M059J (cell line): ENCODE measurements at regions not wholly inside any gene's neighbourhood (a gene's known extent, or its start where the extent isn't known, plus 50 kb on each side); places are given as distances from the start of the nearest gene placed in this dataset.

Experiments
- DNase-seq: peaks from one replicate; pipeline ENCODE4 v3.0.0-alpha.2; 2012; ENCODE audit warnings: low read depth

DNA sequence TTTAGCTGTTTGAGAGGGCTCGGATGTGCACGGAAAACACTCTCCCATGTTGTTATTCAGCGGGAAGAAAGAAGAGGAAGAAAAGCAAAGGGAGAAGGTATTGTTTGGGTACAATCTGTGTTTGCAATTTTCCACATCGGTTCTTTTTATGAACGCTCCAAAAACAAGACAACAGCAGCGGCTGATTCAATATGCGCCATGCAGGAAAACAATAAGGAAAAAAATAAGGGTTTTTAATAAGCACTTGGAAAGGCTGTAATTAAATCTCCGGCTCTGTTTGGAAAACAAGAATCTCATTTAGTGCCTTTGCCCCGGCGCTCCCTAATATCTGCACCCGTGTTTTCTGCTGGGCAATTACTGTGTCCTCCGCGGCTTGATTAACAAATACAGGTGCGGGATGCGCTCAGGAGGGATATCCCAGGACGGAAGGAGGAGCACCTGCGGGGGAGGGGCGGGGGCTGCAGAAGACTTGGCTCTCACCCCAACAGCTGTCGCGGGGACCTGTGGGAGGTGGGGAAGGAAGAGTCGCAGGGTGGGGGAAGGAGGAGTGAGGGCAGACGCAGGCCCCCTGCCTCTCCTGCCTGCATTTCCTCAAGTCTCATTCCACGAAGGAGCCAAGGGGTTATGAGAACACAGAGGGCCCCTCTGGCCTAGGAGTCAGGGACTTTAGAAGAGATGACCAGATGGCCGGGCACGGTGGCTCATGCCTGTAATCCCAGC lies 181.5 kb upstream of the PODXL start:
- DNase-seq, result no peak

DNA sequence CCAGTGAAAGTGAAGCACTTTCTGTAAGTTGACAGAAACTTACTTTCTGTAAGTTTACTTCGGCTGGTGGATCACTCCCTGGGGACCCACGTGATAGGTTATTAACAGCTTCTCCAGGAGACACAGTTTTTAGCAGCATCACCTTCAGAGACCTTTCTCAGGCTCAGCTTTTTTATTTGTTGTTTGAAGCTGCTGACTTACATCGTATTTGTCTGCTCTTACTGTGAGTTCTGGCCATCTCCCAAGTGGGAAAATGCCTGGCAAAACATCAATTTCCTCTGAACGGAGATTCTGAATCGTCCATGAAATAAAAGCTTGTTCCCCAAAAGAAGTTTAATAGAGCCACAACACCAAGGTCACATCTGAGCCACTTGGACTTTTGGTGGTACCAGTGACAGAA lies 178.7 kb upstream of the PODXL start:
- DNase-seq, result no peak

DNA sequence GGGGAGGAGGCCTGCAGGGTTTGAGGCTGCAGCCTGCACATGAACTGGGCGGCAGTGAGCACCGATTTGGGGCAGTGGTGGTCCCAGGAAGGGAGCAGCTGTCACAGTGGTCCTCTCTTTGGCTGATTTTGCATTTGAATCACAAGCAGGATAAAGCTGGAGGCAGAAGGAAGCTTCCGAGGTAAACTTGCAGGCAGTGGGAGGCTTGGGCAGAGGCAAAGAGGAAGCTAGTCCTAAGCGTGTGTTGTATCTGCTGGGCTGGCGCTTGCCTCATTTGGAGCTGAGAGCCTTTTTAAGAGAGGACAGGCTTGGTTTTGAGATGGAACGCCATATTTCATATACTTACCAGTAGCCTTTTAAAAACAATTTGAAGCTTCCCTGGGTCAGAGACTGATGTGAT lies 177.2 kb upstream of the PODXL start:
- no peak for DNase-seq

DNA sequence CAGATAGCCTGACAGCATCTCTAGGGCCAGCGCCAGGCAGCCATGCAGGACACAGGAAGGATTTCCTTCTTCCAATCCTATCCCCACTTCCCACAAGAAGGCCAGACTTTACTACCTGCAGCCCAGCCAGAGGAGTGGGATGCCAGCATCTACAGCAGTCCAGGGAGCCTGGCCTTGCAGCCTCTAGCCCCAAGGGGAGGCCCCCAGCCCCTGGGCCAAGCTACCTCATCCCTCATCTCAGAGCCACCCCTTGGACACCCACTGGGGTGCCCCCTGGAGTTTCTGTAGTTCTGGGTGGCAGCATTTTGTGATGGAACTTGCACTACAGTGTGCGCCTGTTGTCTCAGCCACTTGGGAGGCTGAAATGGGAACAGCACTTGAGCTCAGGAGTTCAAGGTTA lies 170.8 kb upstream of the PODXL start:
- DNase-seq, result no peak

DNA sequence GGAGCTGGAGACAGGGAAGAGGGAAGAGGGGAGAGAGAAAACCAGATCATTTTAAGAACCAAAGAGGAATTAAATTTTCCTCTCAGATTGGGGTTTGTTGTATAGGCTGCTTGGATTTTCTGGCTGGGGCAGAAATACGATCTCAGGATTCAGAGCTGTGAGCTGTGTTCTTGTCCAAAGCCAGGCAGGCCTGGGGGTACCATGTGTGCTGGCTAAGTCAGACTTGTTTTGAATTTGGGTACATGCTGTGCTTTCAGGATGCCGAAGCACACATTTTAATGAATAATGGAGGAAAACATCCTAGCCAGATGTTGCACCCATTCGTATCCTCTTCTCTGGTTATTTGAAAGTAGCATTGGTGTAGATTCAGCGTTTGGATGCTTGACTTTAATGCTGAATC lies 170.3 kb upstream of the PODXL start:
- DNase-seq, result no peak

DNA sequence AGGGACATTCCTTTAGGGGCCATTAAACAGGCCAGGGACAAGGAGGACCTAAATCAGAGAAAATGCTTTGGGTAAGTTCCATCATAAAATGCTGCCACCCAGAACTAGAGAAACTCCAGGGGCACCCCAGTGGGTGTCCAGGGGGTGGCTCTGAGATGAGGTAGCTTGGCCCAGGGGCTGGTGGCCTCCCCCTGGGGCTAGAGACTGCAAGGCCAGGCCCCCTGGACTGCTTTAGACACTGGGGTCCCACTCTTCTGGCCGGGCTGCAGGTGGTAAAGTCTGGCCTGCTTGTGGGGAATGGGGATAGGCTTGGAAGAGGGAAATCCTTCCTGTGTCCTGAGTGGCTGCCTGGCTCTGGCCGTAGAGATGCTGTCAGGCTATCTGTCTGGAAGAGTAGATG lies 169.6 kb upstream of the PODXL start:
- no peak for DNase-seq

DNA sequence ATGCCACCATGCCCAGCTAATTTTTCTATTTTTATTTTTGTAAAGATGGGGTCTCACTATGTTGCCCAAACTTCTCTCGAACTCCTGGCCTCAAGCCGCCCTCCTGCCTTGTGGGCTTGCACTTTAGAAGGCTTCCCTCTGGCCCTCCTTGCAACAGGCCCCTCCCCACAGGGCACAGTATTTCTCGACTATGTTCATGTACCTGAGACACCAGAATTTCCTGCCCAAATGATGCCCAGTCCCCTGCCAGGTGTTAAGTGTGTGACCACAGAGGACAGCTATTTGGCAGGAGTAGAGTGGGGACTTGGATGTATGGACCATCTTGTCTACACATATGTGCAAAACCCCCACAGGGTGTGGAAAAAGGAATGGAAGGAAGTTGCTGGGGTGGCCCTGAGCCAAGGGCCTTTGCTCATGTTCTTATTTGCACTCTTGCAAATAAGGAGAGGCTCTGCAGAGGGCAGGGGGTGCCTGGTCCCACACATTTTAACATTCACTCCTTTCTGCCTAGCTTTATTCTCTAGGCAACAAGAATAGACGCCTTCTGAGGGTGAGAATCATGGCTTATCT lies 168.4 kb upstream of the PODXL start:
- no peak for DNase-seq

DNA sequence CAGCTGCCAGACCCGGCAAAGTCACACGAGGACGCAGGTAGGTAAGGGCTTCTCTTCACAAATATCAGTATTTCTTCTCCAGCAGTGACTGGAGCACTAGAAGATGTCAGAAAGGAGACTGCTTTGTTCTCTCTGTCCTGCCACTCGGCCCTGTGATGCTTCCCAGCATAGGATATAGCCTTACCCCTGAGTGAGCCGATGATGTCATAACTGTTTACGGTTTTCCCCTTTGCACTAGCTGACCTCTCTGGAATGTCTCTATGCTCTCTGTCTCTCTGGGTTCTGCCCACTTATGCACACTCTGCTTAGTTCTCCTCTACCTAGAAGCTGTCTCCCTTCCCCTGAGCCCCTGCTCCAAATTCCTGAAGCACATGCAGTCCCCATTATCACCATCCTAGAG lies 167.5 kb upstream of the PODXL start:
- peak; percentile 32 for DNase-seq

DNA sequence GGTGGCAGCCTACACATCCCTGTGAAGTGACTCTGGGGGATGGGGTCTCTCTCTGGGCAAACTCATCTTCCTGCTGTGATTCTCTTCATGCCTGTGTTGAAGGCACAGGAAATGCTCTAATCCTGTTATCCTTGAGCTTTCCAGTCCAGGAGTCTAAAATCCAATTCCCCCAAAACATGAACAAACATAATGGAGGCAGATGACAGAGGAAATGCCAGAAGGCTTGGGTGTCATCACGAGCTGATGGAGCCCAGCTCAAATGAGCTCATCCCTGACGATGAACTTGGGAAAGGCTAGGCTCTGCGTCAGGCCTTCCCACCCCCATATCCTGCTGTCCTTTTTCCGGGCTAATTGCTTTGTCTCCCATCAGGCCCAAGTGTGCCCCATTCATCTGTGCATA lies 165.9 kb upstream of the PODXL start:
- peak; percentile 9 for DNase-seq

DNA sequence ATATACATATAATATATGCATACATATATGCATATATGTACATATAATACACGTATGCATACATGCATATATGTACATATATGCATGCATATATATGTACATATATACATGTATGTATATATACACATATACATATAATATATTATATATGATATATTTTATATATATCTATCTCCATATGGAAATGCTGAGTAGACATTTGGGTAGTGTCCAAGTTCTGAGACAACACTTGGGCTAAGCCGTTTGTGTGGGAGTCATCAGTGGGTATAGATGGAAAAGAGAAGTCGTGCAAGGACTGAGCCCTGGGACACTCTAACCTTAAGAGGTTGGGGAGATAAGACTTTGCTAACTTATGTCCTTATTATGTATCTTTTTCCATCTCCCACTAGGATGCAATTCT lies 165.2 kb upstream of the PODXL start:
- no peak for DNase-seq

DNA sequence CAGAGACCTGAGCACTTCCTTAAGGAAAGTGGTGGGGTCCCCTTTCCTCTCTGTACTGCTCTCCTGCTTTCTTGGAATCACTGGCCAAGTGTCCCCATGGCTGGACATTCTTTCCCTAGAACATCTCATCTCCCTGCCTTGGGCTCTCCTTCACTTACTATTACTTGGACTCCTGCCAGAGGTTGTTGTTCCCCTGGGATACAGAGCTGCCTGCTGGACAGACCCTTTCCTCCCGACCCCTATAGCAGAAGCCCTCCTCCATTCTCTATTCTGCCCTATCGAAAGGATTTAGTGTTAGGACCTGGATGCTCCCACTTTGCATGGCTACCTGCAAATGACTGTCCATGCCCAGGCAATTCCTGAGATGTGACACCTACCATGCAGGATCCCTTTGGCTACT lies 164.3 kb upstream of the PODXL start:
- DNase-seq, result no peak

DNA sequence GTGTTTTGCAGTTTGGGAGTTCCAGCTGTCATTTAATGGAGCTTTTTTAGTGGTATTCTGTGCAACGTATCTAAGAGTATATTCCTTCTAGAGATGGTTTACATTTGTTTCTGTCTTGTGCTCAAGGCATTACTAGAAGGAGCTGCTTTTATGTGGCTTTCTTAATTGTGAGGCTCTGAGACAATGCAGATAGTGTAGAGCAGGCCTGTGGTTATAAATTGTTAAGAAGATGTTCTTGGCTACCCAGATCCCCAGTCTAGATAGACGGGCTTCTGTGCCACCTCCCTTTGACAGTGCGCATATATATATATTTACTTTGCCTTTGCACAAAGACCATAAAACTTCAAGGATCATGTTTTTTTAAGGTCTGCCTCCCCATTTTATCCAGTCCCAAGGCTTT lies 160.8 kb upstream of the PODXL start:
- no peak for DNase-seq

DNA sequence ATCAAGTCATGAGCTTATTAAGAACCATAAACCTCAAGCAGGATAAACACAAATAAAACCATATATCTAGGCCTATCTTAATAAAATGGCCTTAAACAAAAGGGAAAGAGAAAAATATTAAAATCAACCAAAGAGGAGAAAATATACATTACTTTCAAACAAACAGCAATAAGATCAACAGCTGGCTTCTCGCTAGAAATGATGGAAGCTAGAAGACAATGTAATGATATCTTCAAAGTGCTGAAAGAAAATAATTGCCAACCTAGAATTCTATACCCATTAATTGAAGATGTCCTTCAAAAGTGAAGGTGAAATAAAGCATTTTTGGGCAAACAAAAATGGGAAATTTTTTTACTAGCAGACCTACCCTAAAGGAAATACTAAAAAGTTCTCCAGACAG lies 142.9 kb upstream of the PODXL start:
- DNase-seq, result no peak

DNA sequence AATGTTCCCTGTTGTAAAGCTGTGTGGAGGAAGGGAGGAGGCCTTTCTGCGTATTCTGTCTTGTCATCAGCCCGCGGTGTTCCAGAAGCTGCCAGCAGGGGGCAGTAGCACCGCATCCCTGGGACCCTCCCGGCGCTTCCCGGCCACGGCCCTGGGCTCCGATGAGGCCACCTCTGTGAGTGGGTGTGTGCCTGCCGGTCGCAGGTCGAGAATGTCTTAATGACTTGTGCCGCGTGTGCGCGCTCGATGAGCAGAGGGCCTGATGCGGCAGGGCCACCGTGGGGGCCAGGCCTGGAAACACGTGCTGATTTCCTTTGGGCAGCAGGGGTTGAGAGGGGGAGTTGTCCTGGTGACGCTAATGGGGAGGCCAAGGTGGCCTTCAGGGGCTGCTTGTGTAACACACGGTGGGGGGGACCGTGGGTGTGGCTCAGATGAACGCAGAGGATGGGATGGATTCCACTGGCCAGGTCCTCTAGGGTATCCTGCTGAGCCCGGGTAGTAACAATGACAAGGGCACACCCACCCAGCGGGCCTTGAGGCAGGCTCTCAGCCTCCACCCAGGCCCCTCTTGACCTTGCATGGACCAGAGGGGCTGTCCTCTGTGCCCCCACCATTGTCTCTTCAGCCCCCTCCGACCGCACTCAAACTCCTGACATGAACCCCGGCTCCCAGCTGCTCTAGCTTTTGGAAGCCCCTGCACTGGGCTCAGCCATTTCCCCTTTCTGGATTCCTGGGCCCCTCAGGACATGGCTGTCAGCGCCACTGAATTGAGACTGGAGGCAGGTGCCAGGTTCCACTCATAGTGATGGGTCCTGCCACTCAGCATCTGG lies 135.9 kb upstream of the PODXL start:
- DNase-seq, result peak; percentile 34

DNA sequence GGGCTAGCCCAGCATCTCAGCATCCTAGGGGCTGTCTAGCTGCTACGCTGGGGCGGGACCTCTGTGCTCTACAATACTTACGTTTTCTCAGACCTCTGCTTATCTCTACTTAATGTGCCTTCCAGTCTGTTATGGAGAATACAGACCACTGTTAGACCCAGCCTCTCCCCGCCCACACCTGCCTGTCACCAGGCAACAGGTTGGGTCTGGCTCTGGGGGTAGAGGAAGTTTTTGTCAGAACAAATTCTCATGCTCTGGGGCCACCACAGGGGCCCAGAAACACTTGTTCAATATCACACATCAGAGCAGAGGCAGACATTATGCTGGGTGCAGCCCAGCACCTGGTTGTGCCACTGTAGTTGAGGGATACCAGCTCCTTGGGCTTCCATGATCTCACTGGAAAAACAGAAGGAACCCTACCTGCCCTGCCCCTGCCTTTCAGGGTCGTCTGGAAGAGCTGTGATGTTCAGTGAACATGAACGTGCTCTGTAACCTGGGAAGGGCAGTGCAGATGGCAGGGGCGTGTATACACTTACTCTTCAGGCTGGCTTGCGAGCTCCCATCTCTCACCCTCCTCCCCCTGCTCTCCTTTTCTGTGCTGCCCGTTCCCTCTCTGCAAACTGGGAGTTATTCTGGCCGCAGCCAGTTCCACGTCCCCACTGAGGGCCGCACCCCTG lies 135.2 kb upstream of the PODXL start:
- no peak for DNase-seq

DNA sequence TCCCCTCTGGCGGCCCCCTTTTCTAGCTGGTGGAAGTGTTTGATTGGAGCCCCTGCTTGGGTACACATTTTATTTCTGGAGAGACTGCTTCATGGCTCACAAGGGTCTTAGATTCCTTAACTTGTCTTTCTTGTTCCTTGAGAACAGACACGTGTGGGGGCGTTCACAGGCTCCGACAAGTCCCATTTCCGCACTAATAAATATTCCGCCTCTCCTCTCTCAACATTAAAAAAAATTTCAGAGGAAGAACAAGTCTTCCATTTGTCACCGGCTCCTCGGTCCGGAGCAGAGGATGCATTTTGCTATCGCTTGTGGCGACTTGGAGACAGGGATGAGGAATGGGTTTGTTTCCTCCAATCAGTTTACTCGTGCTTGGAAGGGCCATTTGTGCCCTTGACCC lies 134.0 kb upstream of the PODXL start:
- no peak for DNase-seq

DNA sequence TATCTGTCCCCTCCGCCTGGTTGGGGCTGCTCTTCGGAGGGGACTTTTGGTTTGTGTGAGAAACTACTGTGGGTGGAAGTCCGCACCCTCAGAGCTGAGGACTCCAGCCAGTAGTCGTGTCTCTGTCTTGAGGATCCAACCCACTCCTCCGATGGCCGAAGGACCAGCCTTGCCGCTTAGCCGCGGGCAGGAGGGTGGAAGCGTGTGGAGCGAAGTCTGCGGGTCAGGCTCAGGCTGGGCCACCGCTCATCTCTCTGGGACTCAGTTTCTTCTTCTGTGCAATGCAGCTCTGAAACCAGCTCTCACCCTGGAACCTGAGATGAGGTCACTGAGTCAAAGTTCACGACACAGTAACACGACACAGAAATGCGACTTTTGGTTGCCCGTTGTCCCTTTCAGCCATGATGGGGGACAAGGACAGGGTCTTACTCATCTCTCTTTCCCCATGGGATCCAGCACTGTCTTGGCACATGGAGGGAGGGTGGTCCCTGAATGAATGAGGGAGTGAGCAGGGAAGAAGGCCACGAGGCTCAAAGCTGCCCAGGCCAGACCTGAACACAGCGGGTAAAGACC lies 133.3 kb upstream of the PODXL start:
- no peak for DNase-seq

DNA sequence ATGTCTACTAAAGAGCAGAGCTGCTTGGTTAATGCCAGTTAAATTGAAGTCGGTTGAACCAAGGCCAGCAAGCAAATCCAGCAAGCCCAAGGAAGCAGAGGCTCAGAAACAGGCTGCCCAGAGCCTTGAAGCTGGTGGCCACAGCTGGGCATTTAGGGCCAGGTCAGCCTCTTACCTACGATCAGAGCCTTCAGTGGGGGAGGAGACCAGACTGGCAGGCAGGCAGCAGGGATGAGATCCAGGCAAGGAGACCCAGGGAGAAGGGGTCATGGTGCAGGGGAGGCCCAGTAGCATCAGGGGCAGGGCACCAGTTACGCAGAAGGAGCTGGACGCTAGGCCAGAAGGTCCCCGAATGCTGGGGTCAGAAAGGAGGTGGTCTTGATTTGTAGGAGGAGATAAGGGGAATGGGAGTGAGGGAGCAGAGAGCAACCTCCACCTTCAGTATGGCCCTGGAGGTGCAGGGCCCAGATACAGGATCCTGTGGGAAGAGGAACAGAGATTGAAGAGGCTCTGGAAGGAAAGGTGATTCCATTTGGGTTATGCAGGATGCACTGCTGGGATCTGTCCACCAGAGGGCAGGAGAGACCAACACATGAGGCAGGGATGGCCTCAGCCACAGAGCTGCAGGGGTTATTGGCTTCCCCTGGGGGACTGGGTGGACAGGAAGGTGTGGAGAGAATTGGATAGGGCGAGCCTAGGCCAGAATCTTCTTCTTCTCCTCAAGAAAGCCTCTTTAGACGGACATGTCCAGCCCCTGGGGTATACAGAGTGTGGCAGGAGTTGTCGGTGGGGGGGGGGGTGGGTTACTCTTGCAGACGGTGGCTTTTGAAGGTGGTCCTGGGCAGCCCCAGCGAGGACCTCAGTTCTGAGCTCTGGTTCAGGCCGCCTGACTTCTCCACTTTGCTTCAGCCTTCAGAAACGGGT lies 132.6 kb upstream of the PODXL start:
- DNase-seq, result peak; percentile 67

DNA sequence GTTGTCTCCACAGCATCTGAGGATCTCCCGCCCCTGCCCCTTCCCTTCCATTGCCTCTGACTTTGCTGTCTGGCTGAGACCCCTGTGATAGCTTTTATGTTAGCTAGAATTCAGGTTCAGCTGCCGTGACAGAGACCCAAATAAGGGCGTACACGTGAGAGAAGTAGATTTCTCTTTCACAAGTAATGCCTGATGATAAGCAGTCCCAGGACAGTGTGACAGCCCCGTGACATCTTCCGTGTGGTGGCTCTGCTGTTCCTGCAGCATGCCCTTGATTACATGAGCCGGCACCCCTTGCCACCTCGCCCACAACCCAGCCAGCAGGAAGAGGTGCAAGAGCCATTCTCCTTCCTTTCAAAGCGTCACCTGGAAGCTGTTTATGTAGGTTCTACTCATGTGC lies 130.9 kb upstream of the PODXL start:
- DNase-seq, result no peak

DNA sequence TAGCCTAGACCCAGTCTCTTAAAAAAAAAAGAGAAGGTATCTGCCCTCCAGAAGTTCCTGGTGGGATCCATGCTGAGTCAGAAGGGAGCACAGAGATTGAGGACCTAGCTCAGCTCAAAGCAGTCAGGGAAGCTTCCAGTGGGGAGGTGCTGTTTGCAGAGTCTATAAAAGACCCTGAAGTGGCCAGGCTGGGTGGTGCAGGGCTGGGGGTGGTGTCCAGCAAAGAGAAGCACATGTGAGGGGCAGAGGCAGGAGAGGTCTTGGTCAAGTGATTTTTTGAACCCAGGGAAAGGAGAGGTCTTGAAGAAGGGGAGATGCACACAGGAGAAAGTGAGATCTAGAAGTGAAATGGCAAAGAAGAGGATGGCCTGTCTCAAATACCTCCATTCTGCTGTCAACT lies 130.4 kb upstream of the PODXL start:
- DNase-seq, result no peak

DNA sequence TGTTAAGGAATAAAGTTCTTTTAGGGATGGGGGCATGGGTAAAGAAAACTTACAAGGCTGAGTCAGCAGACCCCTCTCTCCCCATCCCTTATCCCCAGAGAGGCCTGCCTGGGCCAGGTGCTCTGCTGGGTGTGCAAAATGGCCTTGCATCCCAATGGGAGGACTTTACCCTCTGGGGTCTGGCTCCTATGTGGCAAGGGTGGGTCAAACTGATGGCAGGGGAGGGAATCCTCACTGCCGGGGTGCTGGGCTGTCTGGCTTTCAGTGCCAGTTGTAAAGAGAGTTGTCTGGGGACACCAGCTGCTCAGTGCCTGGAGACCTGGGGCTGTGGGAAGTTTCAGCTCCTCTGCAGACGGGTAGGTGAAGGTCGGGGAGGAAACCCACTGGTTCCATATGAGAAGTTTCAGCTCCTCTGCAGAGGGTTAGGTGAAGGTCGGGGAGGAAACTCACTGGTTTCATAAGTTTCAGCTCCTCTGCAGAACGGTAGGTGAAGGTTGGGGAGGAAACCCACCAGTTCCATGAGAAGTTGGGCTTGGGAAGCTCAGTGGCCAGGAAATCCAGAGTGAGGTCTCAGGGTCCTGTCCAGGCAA lies 127.2 kb upstream of the PODXL start:
- no peak for DNase-seq
